Type B pancreatic cell (in vitro differentiated cells): ENCODE measurements at regions not wholly inside any gene's neighbourhood (a gene's known extent, or its start where the extent isn't known, plus 50 kb on each side); places are given as distances from the start of the nearest gene placed in this dataset.
A peak's percentile ranks its signal among the peaks of the same experiment; 100 is the strongest.

Experiments used
- DNase-seq: peaks from one replicate; pipeline ENCODE4 v3.0.0; 2021; ENCODE audit warnings: mixed read lengths; ENCODE audit not compliant: unreplicated experiment; ENCODE audit errors: extremely low spot score
- H3K27ac Mint-ChIP-seq: 2 replicates; pipeline ENCODE4 v1.8.0; 2021; ENCODE audit warnings: mild to moderate bottlenecking, mixed read lengths
- H3K27me3 Mint-ChIP-seq: 2 replicates; pipeline ENCODE4 v1.8.0; 2021; ENCODE audit warnings: mixed read lengths
- H3K36me3 Mint-ChIP-seq: 2 replicates; pipeline ENCODE4 v1.8.0; 2021; ENCODE audit warnings: mixed read lengths
- H3K4me1 Mint-ChIP-seq: one replicate; pipeline ENCODE4 v1.8.0; 2021; ENCODE audit warnings: mixed read lengths; ENCODE audit not compliant: unreplicated experiment
- H3K4me3 Mint-ChIP-seq: 2 replicates; pipeline ENCODE4 v1.8.0; 2021; ENCODE audit warnings: mild to moderate bottlenecking, mixed read lengths
- H3K9me3 Mint-ChIP-seq: 2 replicates; pipeline ENCODE4 v1.8.0; 2021; ENCODE audit warnings: mixed read lengths
- TF ChIP-seq, protein P1 (sequence below): fragments of 200-600 bp; sonication (generic); conservative IDR thresholded peaks from 2 replicates; pipeline ENCODE4 v1.5.0; 2021; ENCODE audit warnings: antibody characterized with exemption, mild to moderate bottlenecking

DNA sequence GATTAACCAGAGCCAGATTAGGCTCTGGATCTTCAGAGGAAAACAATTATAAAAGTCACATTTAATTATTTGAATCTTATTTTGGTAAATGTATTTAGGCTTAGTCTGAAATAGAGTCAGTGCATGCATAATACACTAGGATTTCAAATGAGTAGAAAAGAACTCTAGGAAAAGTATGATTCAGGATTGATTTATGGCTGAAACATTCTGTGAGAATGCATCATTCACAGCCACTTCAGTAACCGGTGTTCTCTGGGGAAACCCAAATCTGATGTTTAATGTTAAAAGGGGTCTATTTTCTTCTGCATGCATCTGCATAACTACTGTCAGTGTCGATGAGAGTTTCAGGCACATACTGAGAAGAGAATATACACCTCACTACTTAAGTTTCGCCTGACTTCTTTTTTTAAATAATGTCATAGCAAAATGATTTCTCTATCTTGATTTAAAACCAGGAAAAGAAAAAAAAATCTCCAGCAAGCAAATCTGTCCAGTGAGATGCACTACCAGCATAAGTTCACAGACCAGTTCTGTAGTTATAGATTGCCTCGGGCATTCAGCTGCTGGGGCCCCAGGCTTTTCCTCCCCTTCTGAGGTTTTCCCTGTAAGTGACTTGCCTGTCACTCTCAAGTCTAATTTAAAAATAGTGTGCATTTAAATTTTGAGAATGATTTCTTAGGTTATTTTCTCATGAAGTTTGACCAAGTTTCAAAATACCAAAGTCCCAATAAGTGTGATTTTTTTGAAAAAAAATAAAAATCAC lies 501.5 kb downstream of the NR4A2 start:
- no peak overlapping the region for H3K27ac Mint-ChIP-seq
- TF ChIP-seq, protein P1, sequence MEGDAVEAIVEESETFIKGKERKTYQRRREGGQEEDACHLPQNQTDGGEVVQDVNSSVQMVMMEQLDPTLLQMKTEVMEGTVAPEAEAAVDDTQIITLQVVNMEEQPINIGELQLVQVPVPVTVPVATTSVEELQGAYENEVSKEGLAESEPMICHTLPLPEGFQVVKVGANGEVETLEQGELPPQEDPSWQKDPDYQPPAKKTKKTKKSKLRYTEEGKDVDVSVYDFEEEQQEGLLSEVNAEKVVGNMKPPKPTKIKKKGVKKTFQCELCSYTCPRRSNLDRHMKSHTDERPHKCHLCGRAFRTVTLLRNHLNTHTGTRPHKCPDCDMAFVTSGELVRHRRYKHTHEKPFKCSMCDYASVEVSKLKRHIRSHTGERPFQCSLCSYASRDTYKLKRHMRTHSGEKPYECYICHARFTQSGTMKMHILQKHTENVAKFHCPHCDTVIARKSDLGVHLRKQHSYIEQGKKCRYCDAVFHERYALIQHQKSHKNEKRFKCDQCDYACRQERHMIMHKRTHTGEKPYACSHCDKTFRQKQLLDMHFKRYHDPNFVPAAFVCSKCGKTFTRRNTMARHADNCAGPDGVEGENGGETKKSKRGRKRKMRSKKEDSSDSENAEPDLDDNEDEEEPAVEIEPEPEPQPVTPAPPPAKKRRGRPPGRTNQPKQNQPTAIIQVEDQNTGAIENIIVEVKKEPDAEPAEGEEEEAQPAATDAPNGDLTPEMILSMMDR = no peak
- H3K4me1 Mint-ChIP-seq = no peaks in the 10 kb centered on the region
- no peaks in the 10 kb centered on the region for H3K27me3 Mint-ChIP-seq
- H3K36me3 Mint-ChIP-seq = no peaks in the 10 kb centered on the region
- DNase-seq = no peak
- H3K4me3 Mint-ChIP-seq = no peak overlapping the region
- no peaks in the 10 kb centered on the region for H3K9me3 Mint-ChIP-seq

DNA sequence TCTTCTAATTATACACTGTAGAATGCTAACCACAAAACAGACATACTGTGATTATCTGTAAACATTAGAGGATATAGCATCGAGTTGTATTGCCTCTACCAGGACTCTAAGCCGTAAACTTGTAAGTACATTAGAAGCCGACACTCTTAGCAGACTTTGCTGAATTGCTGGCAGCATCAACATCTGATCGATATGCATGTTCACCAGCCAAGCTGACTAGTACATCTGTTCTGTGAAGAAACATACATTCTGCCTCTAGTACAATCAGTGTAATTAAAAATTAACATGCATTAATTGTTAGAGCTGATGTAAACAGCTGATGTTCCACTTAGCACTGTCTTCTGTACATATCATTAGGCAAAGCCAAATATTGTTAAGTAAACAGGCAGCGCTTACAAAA lies 502.2 kb downstream of the NR4A2 start:
- H3K4me3 Mint-ChIP-seq = no peak overlapping the region
- TF ChIP-seq, protein P1 = no peak
- H3K36me3 Mint-ChIP-seq = no peaks in the 10 kb centered on the region
- H3K9me3 Mint-ChIP-seq = no peaks in the 10 kb centered on the region
- no peaks in the 10 kb centered on the region for H3K27me3 Mint-ChIP-seq
- no peak overlapping the region for H3K27ac Mint-ChIP-seq
- no peak for DNase-seq
- no peaks in the 10 kb centered on the region for H3K4me1 Mint-ChIP-seq

DNA sequence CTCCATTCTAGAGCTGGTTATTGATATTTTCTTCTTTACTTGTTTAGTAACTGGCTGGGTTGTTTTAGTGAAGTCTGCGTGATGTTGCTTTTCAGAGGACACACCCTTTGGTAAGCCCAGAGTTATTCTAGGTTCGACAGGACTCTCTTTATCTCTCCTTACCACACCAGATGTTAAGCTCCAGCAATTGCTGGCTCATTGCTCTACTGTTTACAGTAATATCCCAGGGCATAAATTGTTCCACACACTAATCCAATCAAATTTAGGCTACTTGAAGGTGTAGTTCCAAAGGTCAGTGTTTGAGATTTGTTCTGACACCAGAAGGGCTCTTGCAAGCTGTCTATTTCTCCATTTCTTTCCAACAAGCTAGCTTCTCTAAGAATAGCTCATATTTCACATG lies 506.6 kb downstream of the NR4A2 start:
- DNase-seq = no peak
- Mint-ChIP-seq H3K27ac (no peak overlapping the region), H3K36me3 (no peaks in the 10 kb centered on the region), H3K9me3 (no peaks in the 10 kb centered on the region), H3K4me3 (no peak overlapping the region), H3K4me1 (no peaks in the 10 kb centered on the region), H3K27me3 (no peaks in the 10 kb centered on the region)
- TF ChIP-seq, protein P1 = no peak

DNA sequence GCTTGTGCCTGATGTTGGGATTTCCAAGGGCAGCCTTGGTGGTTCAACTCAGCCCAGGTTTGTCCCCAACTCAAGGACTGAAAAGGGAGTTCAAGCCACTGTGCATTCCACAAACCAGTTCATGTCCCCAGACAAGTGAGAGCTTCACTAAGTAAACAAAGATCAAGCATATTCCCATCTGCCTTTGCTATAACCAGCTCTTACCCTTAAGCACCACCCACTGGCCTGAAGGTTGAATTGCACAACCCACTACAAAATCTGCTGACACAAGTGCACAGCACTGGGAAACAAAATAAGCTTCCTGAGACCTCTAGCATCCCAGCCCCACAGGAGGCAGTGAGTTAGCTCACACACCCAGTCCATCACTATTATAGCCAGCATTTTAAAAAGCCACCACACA lies 516.7 kb downstream of the NR4A2 start:
- H3K36me3 Mint-ChIP-seq = no peaks in the 10 kb centered on the region
- no peaks in the 10 kb centered on the region for H3K27me3 Mint-ChIP-seq
- H3K4me3 Mint-ChIP-seq = no peak overlapping the region
- H3K4me1 Mint-ChIP-seq = no peaks in the 10 kb centered on the region
- H3K27ac Mint-ChIP-seq = no peak overlapping the region
- peaks cover 5% of the 10 kb centered on the region for H3K9me3 Mint-ChIP-seq
- no peak for DNase-seq
- TF ChIP-seq, protein P1 = peak; percentile 57

DNA sequence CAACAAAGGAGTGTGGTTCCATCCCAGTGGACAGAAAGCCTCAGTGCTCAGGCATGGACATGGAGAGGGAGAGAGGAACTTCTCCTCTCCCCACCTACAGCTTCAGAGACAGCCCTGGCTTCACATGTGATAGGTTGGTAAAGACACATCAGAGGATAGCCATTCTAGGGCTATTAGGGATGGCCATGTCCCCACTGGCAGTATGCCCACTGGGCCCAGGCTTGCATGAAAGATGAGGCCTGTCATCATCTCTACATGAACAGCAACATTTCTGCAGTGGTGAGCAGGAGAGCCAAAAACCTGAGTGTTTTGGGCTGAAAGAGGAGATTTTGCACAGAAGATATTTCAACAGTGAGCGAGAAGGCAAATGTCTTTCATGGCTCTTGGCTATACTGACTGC lies 517.2 kb downstream of the NR4A2 start:
- H3K9me3 Mint-ChIP-seq = peaks cover 5% of the 10 kb centered on the region
- H3K27me3 Mint-ChIP-seq = no peaks in the 10 kb centered on the region

More for the DNA sequence above, 517.2 kb downstream of the NR4A2 start:
- TF ChIP-seq, protein P1 = no peak
- Mint-ChIP-seq H3K27ac (no peak overlapping the region), H3K36me3 (no peaks in the 10 kb centered on the region), H3K4me3 (no peak overlapping the region), H3K4me1 (no peaks in the 10 kb centered on the region)
- no peak for DNase-seq
